Central memory CD8-positive, alpha-beta T cell (primary cell): ENCODE measurements at regions not wholly inside any gene's neighbourhood (a gene's known extent, or its start where the extent isn't known, plus 50 kb on each side); places are given as distances from the start of the nearest gene placed in this dataset.

Source experiments
- ATAC-seq: fragments of 150-1000 bp; cut with Tn5 transposase; replicated peaks from 2 replicates; pipeline ENCODE4 v1.10.0; 2022; ENCODE audit warnings: mild to moderate bottlenecking, moderate FRiP score, moderate number of reproducible peaks; ENCODE audit not compliant: poor library complexity, severe bottlenecking; ENCODE audit errors: extremely low read depth
- DNase-seq, 2 donors: peaks; one replicate each; pipeline ENCODE4 v3.0.0; 2021; ENCODE audit warnings: low spot score in 2 of 2
- H3K27ac Mint-ChIP-seq: one replicate; pipeline ENCODE4 v1.8.0; 2022; ENCODE audit warnings: low read depth, mild to moderate bottlenecking, moderate library complexity, mixed read lengths
- H3K27me3 Mint-ChIP-seq: one replicate; pipeline ENCODE4 v1.8.0; 2022; ENCODE audit warnings: mixed read lengths
- H3K36me3 Mint-ChIP-seq: one replicate; pipeline ENCODE4 v1.8.0; 2022; ENCODE audit warnings: mild to moderate bottlenecking, moderate library complexity, mixed read lengths; ENCODE audit not compliant: insufficient read depth
- H3K4me1 Mint-ChIP-seq: one replicate; pipeline ENCODE4 v1.8.0; 2022; ENCODE audit warnings: mixed read lengths
- H3K4me3 Mint-ChIP-seq: one replicate; pipeline ENCODE4 v1.8.0; 2022; ENCODE audit warnings: mild to moderate bottlenecking, moderate library complexity, mixed read lengths
- H3K9me3 Mint-ChIP-seq: one replicate; pipeline ENCODE4 v1.8.0; 2022; ENCODE audit warnings: mixed read lengths

GRCh38 chr14:53551862-53552261, 398.7 kb upstream of the DDHD1 start:
- Mint-ChIP-seq H3K9me3 (peaks cover 10% of the 10 kb centered on the region), H3K36me3 (no peaks in the 10 kb centered on the region), H3K4me3 (no peak overlapping the region), H3K27ac (no peak overlapping the region), H3K4me1 (no peaks in the 10 kb centered on the region), H3K27me3 (no peaks in the 10 kb centered on the region)
- DNase-seq (no peak), ATAC-seq (no peak)

- no peaks in the 10 kb centered on the region for H3K36me3 Mint-ChIP-seq
- no peaks in the 10 kb centered on the region for H3K27me3 Mint-ChIP-seq
- no peaks in the 10 kb centered on the region for H3K4me1 Mint-ChIP-seq
- no peak for DNase-seq
- H3K4me3 Mint-ChIP-seq: no peak overlapping the region
- no peak for ATAC-seq
- no peak overlapping the region for H3K27ac Mint-ChIP-seq
- H3K9me3 Mint-ChIP-seq: peaks cover 6% of the 10 kb centered on the region
Measured at GRCh38 chr14:53550776-53551175, 397.7 kb upstream of the DDHD1 start.

- no peaks in the 10 kb centered on the region for H3K4me1 Mint-ChIP-seq
- H3K9me3 Mint-ChIP-seq: peaks cover 6% of the 10 kb centered on the region
- ATAC-seq (no peak), DNase-seq (no peak)
- H3K27ac Mint-ChIP-seq: no peak overlapping the region
- H3K36me3 Mint-ChIP-seq: no peaks in the 10 kb centered on the region
- H3K27me3 Mint-ChIP-seq: no peaks in the 10 kb centered on the region
- no peak overlapping the region for H3K4me3 Mint-ChIP-seq
Measured at GRCh38 chr14:53549956-53550355, 396.8 kb upstream of the DDHD1 start.

GRCh38 chr14:53547593-53547992, 394.5 kb upstream of the DDHD1 start:
- DNase-seq: no peak
- H3K27me3 Mint-ChIP-seq: no peaks in the 10 kb centered on the region
- H3K27ac Mint-ChIP-seq: no peak overlapping the region
- no peak overlapping the region for H3K4me3 Mint-ChIP-seq
- no peaks in the 10 kb centered on the region for H3K4me1 Mint-ChIP-seq
- no peaks in the 10 kb centered on the region for H3K36me3 Mint-ChIP-seq
- no peak for ATAC-seq
- peaks cover 6% of the 10 kb centered on the region for H3K9me3 Mint-ChIP-seq

- ATAC-seq (no peak), DNase-seq (no peak)
- Mint-ChIP-seq H3K4me3 (no peak overlapping the region), H3K36me3 (no peaks in the 10 kb centered on the region), H3K27me3 (no peaks in the 10 kb centered on the region), H3K4me1 (no peaks in the 10 kb centered on the region), H3K9me3 (peaks cover 6% of the 10 kb centered on the region), H3K27ac (no peak overlapping the region)
Measured at GRCh38 chr14:53545217-53545616, 392.1 kb upstream of the DDHD1 start.

GRCh38 chr14:53542732-53543131, 389.6 kb upstream of the DDHD1 start:
- DNase-seq (no peak), ATAC-seq (no peak)
- no peaks in the 10 kb centered on the region for H3K9me3 Mint-ChIP-seq
- no peaks in the 10 kb centered on the region for H3K4me1 Mint-ChIP-seq
- H3K27me3 Mint-ChIP-seq: no peaks in the 10 kb centered on the region
- H3K36me3 Mint-ChIP-seq: no peaks in the 10 kb centered on the region
- H3K4me3 Mint-ChIP-seq: no peak overlapping the region
- no peak overlapping the region for H3K27ac Mint-ChIP-seq

- Mint-ChIP-seq H3K4me1 (no peaks in the 10 kb centered on the region), H3K27me3 (no peaks in the 10 kb centered on the region), H3K36me3 (no peaks in the 10 kb centered on the region), H3K9me3 (no peaks in the 10 kb centered on the region), H3K4me3 (no peak overlapping the region), H3K27ac (no peak overlapping the region)
- DNase-seq (no peak), ATAC-seq (no peak)
Measured at GRCh38 chr14:53541411-53541810, 388.3 kb upstream of the DDHD1 start.

GRCh38 chr14:53539489-53540126, 386.5 kb upstream of the DDHD1 start:
- H3K36me3 Mint-ChIP-seq: no peaks in the 10 kb centered on the region
- H3K27ac Mint-ChIP-seq: no peak overlapping the region
- H3K9me3 Mint-ChIP-seq: no peaks in the 10 kb centered on the region
- no peaks in the 10 kb centered on the region for H3K27me3 Mint-ChIP-seq
- no peak overlapping the region for H3K4me3 Mint-ChIP-seq
- H3K4me1 Mint-ChIP-seq: no peaks in the 10 kb centered on the region
- DNase-seq: no peak
- ATAC-seq: no peak

- no peaks in the 10 kb centered on the region for H3K4me1 Mint-ChIP-seq
- DNase-seq (no peak), ATAC-seq (no peak)
- H3K36me3 Mint-ChIP-seq: no peaks in the 10 kb centered on the region
- no peak overlapping the region for H3K4me3 Mint-ChIP-seq
- H3K27ac Mint-ChIP-seq: no peak overlapping the region
- no peaks in the 10 kb centered on the region for H3K27me3 Mint-ChIP-seq
- H3K9me3 Mint-ChIP-seq: no peaks in the 10 kb centered on the region
Measured at GRCh38 chr14:53538316-53538881, 385.3 kb upstream of the DDHD1 start.

GRCh38 chr14:53537422-53538315, 384.5 kb upstream of the DDHD1 start:
- Mint-ChIP-seq H3K27ac (no peak overlapping the region), H3K27me3 (no peaks in the 10 kb centered on the region), H3K36me3 (no peaks in the 10 kb centered on the region), H3K4me1 (no peaks in the 10 kb centered on the region), H3K9me3 (no peaks in the 10 kb centered on the region), H3K4me3 (no peak overlapping the region)
- no peak for DNase-seq
- no peak for ATAC-seq

GRCh38 chr14:53536446-53536845, 383.3 kb upstream of the DDHD1 start:
- DNase-seq (no peak), ATAC-seq (no peak)
- Mint-ChIP-seq H3K4me1 (no peaks in the 10 kb centered on the region), H3K9me3 (no peaks in the 10 kb centered on the region), H3K27ac (no peak overlapping the region), H3K4me3 (no peak overlapping the region), H3K27me3 (no peaks in the 10 kb centered on the region), H3K36me3 (no peaks in the 10 kb centered on the region)

- H3K27me3 Mint-ChIP-seq: no peaks in the 10 kb centered on the region
- ATAC-seq (no peak), DNase-seq (no peak)
- H3K4me3 Mint-ChIP-seq: no peak overlapping the region
- H3K27ac Mint-ChIP-seq: no peak overlapping the region
- no peaks in the 10 kb centered on the region for H3K9me3 Mint-ChIP-seq
- H3K36me3 Mint-ChIP-seq: no peaks in the 10 kb centered on the region
- H3K4me1 Mint-ChIP-seq: no peaks in the 10 kb centered on the region
Measured at GRCh38 chr14:53534841-53535240, 381.7 kb upstream of the DDHD1 start.
